ENCODE measurements at regions not wholly inside any gene's neighbourhood (a gene's known extent, or its start where the extent isn't known, plus 50 kb on each side); places are given as distances from the start of the nearest gene placed in this dataset.
A peak's percentile ranks its signal among the peaks of the same experiment; 100 is the strongest.
"Not testable (repeated sequence)": the region's sequence is repeated elsewhere in the genome, so short reads cannot be mapped to it uniquely, and the experiment has no call there.

DNA sequence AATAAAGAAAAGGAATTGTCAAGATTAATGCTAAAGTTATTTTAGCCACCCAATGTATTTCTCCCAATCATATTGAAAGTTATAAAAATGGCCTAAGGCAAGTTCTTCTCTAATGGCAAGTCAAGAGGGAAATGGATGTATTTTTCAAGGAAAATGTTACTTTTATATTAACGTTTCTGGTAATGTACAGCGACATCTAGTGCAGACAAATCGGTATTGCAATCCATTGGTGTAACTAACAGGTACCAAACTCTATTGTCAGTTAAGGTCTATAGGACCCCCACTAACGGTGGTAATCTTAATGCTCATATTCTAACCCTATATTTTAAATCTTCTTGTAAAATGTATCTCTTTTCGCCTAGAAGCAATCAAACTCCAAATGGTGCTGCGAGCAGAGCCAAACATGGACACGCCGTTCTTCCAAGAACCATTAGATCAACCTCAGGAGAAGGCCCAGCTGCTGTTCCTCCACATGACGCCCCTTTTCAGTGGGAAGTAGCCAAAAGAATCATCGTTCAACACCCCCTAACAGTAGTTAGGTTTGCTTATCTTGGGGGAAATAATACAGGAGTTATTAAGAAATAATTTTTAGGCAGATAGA is 98.5 kb upstream of the PABPC3 start:
- peak; percentile 4 for FAIRE-seq

DNA sequence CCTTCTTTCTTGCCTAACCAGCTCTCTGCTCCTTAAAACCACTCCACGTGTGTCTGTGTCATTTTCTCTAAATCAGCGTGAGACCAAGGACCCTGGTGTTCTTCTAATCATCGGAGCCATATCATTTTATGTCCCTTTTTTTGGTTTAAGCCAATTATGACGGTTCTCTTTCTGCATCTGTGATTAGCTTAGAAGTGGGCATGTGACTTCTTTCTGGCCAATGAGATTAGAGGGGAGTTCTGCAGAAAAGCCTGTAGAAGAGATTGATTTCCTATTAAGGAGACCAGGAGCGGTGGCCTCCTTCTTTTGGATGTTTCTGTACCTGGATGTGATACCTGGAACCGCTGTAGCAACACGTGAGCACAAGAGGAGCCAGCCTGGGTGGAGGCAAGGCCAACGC is 97.5 kb upstream of the PABPC3 start:
- FAIRE-seq, result no peak

DNA sequence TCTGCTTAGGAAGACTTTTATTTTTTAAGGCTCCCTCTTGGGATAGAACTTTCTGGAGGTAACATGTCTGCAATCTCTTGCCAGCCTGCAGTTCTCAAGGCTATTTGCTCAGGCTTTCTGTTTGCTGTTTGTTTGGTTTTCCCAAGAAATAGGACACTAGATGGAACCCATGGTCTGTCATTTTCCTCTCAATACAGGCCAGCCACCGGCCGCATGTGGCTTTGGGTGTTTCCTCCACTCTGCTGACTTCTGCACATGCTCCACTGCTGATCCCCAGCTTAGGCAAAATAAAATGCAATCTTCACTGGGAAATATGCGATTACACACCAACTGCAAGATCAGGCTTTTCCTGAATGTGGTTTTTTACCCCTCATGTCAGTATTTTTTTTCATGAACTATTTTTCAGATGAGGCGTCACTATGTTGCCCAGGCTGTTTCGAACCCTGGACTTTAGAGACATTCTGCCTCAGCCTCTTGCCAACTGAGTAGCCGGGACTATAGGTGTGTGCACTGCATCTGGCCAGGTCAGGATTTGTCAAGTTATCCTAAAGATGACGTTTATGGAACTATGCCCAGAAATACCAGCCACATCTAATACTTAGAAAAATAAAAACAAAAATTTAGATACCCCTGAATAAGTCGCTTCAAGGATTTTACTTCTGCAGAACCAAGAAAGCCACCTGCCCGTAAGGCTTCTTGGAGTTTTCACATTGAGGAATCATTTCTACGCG is 94.3 kb upstream of the PABPC3 start:
- no peak for FAIRE-seq

DNA sequence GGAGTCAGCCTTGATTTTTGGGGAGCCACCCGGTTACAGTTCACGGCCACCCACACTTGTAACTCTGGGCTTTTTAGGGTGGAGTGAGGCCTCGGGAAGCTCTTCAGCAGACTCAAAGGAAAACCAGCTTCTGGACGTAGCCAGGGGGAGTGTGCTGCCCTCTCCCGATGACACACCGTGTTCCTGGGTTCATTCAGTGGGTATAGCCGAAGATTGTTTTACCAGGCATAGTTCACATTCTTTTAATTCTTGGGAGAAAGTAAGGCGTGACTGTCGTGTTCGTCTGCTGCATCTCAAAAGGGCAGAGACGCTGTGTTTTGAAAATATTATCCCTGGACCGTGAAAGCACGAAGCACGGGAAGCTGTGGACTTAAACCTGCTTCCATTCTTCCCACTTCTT is 93.6 kb upstream of the PABPC3 start:
- FAIRE-seq, result not testable (repeated sequence)

DNA sequence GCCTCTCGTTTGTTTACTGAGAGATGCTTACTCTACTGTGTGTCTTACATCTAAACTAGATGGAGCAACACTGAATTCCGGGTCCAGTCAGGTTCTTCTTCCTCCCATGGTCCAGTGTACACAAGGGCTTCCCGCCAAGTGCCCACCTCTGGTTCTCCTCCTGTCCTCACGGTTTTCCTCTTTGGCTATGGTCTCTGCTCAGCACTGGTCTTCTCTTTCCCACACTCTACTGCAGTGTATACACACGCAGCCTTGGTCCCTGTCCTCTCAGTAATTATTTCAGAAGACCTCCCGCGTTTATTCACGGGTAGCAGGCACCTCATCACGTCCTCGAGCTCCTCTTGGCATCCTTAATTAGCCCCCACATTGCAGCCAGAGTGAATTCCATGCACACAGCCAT is 91.4 kb upstream of the PABPC3 start:
- not testable (repeated sequence) for FAIRE-seq

DNA sequence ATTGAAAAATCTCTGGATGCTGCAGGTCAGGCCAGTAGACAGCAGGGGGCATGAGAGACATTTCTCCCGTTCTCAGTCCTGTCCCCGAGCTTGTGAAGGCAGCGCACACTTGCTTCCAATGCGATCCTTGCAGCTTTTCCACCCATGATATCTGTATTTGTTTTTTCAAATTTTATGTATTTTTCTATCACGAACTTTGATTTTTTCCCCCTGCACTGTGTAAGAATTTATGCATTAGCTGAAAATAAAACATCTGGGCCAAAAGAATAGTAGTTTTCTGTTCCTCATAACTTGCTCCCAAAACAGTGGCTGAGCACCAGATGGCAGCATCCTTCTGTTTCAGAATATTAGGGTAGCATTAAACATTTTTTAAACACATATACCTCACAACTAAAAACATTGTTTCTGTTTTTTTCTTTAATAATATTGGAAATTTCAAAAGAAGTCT is 90.9 kb upstream of the PABPC3 start:
- FAIRE-seq, result peak; percentile 77

DNA sequence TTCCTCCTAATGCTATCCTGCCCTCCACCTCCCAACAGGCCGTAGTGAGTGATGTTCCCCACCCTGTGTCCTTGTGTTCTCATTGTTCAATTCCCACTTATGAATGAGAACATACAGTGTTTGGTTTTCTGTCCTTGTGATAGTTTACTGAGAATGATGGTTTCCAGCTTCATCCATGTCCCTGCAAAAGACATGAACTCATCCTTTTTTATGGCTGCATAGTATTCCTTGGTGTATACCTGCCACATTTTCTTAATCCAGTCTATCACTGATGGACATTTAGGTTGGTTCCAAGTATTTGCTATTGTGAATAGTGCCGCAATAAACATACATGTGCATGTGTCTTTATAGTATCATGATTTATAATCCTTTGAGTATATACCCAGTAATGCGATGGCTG is 88.5 kb upstream of the PABPC3 start:
- FAIRE-seq, result not testable (repeated sequence)

DNA sequence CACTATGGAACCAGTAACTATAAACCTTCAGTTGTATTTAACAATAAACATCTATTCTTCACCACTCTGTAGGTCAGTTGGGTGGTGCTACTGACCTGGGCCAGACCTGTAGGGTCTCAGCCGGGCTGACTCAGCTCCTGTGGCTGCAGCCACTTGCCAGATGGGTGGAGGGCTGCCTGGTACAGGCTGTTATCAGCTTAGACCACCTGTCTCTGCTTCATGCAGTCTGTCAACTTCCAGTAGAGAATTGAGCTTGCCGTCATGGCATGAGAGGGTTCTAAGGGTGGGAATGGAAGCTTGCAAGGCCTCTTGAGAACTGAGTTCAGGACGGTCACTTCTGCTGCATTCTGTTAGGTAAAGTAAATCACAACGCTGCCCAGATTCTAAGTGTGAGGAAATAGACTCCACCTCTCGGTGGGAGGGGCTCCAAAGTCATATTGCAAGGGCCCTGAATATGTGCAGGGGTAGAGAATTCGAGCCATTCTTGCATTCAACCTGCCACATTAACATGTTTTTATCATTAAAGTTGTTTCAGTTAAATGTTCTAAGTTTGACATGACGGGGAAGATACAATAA is 81.5 kb upstream of the PABPC3 start:
- FAIRE-seq, result not testable (repeated sequence)

DNA sequence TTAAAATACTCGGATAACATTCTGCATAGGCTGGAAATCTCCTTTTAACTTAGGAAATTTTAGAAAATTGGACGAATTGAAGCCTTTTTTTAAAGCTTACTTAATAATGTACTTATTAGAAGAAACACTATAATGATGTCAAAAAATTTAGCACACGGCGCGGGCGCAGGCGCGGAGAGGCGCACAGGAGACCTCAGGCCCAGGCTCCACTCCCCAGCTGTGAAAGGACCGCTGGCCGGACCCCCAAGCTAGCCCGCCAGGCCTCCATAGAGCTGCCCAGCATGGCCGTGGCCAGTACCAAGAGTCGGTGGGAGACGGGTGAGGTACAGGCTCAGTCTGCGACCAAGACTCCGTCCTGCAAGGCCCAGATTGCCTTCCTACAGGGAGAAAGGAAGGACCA is 78.8 kb upstream of the PABPC3 start:
- FAIRE-seq, result not testable (repeated sequence)

DNA sequence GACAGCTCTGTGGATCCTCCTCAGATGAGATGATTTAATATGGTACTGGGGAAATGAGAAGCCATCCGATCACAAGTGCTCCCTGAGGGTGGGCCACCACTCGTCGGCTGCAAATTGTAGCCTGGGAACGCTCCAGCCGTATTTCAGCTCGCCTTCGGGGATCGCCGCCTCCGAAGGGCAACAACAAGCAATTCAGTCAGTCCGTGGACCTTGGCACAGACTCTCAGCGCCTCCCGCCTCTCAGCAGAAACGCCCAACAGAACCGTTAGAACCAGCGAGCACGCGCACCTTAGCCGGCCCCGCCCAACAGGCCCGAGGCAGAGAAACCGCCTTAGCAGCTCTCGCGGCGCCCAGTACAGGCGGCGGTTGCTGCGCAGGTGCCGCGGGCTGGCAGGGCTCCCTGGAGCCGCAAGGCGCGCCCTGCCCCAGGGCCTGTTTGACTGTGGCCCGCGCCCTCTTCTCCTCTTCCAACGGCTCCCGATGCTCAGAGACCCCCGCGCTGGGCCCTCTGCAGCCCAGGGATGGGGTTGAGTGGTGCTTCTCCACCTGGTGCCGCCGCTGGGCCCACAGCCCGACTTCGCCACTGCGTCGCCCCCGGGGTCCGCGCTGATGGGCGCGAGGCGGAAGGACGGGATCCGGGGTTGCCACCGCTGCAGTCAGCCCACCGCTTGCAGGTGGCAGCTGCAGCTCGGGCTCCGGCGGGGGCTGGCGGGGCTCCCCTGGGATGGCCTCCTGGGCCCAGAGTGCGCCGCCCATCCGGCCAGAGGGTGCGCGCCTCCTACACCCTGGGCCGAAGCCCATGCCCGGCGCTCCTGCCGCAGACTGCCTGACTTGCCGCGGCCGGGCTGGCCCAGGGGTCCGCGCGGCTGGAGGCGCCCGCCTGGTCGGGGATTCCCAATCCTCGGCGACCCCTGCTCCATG is 77.9 kb upstream of the PABPC3 start:
- FAIRE-seq, result not testable (repeated sequence)

DNA sequence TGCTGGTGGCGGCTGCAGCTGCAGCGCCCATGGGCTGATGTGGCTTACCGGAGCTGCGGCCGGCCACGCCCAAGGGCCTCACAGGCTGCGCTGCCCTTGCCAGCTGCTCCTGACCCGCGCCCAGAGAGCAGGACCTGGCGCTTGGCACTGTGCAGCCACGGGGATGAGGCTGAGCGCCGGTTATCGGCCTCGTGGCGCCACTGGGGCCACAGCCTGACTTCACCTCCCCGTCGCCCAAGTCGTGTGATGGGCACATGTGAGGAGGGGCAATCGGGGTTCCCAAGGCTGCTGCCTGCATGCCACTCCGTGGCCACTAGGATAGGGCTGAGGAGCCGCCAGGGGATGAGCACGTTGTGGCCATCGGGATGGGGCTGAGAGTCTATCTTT is 77.2 kb upstream of the PABPC3 start:
- no peak for FAIRE-seq

DNA sequence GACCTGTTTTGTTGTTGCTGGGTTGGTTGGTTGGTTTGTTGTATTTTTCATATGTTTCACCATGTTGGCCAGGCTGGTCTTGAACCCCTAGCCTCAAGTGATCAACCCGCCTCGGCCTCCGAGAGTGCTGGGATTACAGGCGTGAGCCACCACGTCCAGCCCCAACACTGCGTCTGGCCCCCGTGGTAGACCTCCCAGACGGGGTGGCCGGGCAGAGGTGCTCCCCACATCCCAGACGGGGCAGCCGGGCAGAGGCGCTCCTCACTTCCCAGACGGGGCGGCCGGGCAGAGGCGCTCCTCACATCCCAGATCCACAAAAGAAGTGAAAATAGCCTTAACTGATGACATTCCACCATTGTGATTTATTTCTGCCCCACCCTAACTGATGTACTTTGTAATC is 76.2 kb upstream of the PABPC3 start:
- FAIRE-seq, result not testable (repeated sequence)

DNA sequence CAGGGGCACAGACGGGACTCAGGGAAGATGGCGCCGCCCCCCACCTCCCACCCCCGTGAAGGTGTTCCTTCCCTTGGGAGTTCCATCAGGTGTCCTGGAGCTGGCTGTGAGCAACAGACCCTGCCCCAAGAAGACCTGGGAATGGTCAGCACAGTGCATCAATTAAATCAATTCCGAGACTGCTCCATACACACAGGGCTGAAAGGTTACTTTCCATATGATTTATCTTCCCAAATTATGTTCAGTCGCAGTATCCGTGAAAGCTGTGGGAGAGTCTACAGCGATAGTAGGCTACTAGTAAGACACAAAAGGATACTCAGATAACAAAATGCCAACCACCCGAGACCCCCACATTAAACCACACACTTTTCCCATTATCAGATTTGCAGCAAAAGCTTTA is 71.8 kb upstream of the PABPC3 start:
- no peak for FAIRE-seq

DNA sequence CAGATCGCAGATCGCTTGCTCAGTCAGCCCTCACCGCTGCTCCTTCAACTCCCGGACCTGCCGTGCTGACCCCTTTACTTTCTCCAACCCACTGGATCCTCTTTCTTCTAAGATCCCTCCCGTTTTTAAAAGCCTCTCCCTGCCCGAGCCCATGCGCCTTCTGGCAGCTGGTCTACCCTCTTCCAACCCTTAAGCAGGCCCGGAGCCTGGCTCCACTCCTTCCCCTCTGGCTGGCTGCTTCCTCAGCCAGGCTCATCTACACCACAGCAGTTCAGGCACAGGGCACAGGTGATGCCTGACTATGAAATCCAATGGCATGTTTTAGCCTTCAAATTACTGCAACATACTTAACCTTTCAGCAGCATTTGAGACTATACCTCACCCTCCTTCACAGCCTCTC is 63.8 kb upstream of the PABPC3 start:
- no peak for FAIRE-seq

DNA sequence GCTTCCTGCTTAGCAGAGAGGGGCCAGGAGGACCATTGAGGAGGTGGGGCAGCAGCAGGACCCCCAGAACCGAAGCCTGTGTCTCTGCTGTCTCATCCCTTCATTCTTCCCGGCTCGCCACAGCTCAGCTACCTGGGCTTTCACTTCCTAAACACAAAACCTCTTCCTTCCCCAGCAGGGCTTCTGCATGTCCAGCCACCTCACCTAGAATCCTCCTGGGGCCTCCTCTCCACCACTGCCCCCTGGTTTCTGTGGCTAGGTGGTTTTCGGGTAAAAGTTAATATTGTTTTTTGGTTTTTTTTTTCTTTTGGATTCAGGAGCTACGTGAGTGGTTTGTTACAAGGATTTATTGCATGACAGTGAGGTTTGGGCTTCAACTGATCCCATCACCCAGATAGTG is 61.8 kb upstream of the PABPC3 start:
- FAIRE-seq, result no peak

DNA sequence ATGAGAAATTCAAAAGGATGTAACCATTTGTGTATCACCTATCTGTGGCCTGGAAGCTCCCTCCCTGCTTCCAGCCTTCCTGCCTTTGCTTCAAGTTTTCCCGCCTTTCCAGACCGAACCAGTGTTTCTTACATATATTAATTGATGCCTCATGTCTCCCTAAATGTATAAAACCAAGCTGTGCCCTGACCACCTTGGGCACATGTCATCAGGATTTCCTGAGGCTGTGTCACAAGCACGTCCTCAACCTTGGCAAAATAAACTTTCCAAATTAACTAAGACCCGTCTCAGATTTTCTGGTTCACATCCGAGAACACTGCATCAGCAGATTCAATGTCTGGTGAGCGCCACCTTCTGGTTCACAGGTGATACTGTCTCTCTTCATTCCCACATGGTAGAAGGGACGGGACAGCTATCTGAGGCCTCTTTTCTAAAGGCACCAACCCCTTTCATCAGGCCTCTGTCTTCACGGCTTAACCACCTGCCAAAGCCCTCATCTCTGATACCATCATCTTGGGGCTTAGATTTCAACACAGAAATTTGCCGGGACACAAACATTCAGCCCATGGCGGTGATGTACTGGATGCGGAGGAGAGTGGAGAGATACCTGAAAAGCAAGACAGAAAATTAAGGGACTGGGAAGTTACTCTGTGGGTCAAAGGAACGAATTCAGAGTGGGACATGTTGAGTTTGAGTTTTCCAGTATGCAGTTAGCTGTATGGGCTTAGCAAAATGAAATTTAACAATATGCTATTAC is 58.7 kb upstream of the PABPC3 start:
- no peak for FAIRE-seq

DNA sequence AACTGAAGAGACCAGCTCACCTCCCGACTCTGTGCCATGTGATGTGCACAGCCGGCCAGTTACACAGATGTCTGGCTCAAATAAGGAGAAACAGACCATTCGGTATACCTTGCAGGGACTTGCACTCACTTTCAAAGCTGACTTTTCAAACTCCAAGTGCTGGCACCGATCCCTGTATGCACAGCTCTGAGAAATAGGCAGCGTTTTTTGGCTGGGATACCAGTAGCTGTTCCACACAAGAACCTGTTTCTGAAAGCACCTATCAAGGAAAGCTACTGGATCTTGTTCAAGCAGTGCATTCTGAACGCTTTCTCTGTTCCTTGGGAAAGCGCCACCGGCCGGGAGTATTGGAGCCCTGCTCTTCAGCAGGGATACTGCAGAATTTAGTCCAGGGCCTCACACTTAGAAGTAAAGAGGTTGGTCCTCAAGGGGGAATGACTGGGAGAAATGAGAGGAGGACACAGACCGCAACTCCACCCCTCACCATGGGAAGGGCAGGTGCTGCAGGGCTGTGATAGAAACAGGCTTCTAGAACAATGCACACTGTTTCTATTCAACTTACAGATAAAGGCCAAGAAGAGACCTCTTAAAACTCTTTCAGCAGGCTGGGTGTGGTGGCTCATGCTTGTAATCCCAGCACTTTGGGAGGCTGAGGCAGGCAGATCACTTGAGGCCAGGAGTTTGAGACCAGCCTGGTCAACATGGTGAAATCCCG is 53.6 kb upstream of the PABPC3 start:
- no peak for FAIRE-seq

DNA sequence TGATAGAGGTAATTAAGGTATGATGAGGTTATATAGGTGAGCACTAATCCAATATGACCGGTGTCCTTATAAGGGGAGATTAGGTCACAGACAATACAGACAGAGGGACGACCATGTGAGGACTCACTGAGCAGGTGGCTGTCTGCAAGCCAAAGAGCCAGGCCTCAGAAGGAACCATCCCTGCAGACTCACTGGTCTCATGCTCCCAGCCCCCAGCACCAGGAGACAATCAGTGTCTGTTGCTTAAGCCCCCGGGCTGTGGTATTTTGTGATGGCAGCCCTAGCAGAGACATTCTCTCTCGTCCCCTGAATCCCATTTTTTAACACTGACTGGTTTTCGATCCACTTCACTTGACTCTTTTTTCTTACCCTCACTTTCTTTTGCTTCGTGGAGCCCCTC is 51.9 kb upstream of the PABPC3 start:
- no peak for FAIRE-seq

Measured in endometrium (tissue), 2 donors.